CD4-positive, alpha-beta T cell treated with Interleukin-17A for 4 hours (primary cell): ENCODE measurements at regions not wholly inside any gene's neighbourhood (a gene's known extent, or its start where the extent isn't known, plus 50 kb on each side); places are given as distances from the start of the nearest gene placed in this dataset.
"Not testable (repeated sequence)": the region's sequence is repeated elsewhere in the genome, so short reads cannot be mapped to it uniquely, and the experiment has no call there.

Experiments used
- DNase-seq: peaks from one replicate; pipeline ENCODE4 v3.0.0-alpha.2; 2020; ENCODE audit warnings: mixed read lengths

GRCh38 chr6:119942078-119942752 lies 592.7 kb upstream of the MAN1A1 start:
- no peak for DNase-seq

GRCh38 chr6:119938752-119939151 lies 589.2 kb upstream of the MAN1A1 start:
- DNase-seq: no peak

- no peak for DNase-seq
These were observed 585.3 kb upstream of the MAN1A1 start for GRCh38 chr6:119934816-119935215.

- no peak for DNase-seq
These were observed 579.6 kb upstream of the MAN1A1 start for GRCh38 chr6:119929121-119929520.

- DNase-seq: not testable (repeated sequence)
These were observed 575.3 kb upstream of the MAN1A1 start for GRCh38 chr6:119924888-119925287.

- DNase-seq: no peak
These were observed 573.3 kb upstream of the MAN1A1 start for GRCh38 chr6:119922814-119923213.

GRCh38 chr6:119921491-119922010 lies 572.0 kb upstream of the MAN1A1 start:
- no peak for DNase-seq

- DNase-seq: no peak
These were observed 567.6 kb upstream of the MAN1A1 start for GRCh38 chr6:119917186-119917585.

GRCh38 chr6:119915971-119916370 lies 566.4 kb upstream of the MAN1A1 start:
- DNase-seq: no peak

GRCh38 chr6:119908157-119908556 lies 558.6 kb upstream of the MAN1A1 start:
- DNase-seq: no peak

- no peak for DNase-seq
These were observed 553.1 kb upstream of the MAN1A1 start for GRCh38 chr6:119902681-119903080.

- DNase-seq: no peak
These were observed 547.2 kb upstream of the MAN1A1 start for GRCh38 chr6:119896806-119897205.

GRCh38 chr6:119895626-119896025 lies 546.1 kb upstream of the MAN1A1 start:
- no peak for DNase-seq

GRCh38 chr6:119894811-119895210 lies 545.2 kb upstream of the MAN1A1 start:
- no peak for DNase-seq

GRCh38 chr6:119891644-119892043 lies 542.1 kb upstream of the MAN1A1 start:
- no peak for DNase-seq

GRCh38 chr6:119891206-119891605 lies 541.6 kb upstream of the MAN1A1 start:
- no peak for DNase-seq

- no peak for DNase-seq
These were observed 540.9 kb upstream of the MAN1A1 start for GRCh38 chr6:119890470-119890869.

GRCh38 chr6:119887666-119888065 lies 538.1 kb upstream of the MAN1A1 start:
- DNase-seq: no peak

GRCh38 chr6:119881416-119881815 lies 531.9 kb upstream of the MAN1A1 start:
- DNase-seq: no peak

GRCh38 chr6:119880840-119881239 lies 531.3 kb upstream of the MAN1A1 start:
- DNase-seq: no peak

GRCh38 chr6:119879731-119880130 lies 530.2 kb upstream of the MAN1A1 start:
- no peak for DNase-seq

GRCh38 chr6:119874381-119874780 lies 524.8 kb upstream of the MAN1A1 start:
- DNase-seq: no peak

GRCh38 chr6:119873107-119873506 lies 523.5 kb upstream of the MAN1A1 start:
- DNase-seq: no peak

GRCh38 chr6:119871520-119871919 lies 522.0 kb upstream of the MAN1A1 start:
- no peak for DNase-seq
